Jurkat, Clone E6-1 (cell line): ENCODE measurements at regions not wholly inside any gene's neighbourhood (a gene's known extent, or its start where the extent isn't known, plus 50 kb on each side); places are given as distances from the start of the nearest gene placed in this dataset.
"Not testable (repeated sequence)": the region's sequence is repeated elsewhere in the genome, so short reads cannot be mapped to it uniquely, and the experiment has no call there.

ENCODE experiments used
- DNase-seq: peaks from one replicate; pipeline ENCODE4 v3.0.0-alpha.2; 2011; ENCODE audit warnings: low read depth, low spot score
- H3K4me3 ChIP-seq: 2 replicates; pipeline ENCODE4 v1.5.1; 2011; ENCODE audit warnings: mild to moderate bottlenecking, low read length, control low read depth, moderate library complexity

DNA sequence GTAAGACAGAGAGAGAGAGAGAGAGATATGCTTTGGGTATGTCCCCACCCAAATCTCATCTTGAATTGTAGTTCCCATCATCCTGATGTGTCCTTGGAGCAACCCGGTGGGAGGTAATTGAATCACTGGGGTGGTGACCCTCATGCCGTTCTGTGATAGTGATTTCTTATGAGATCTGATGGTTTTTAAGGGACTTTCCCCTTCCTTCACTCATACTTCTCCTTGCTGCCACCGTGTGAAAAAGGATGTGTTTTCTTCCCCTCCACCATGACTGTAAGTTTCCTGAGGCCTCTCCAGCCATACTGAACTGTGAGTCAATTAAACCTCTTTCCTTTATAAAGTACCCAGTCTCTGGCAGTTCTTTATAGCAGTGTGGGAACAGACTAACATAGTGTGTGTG, 60.3 kb downstream of the EOMES start:
- H3K4me3 ChIP-seq = no peak overlapping the region
- no peak for DNase-seq

DNA sequence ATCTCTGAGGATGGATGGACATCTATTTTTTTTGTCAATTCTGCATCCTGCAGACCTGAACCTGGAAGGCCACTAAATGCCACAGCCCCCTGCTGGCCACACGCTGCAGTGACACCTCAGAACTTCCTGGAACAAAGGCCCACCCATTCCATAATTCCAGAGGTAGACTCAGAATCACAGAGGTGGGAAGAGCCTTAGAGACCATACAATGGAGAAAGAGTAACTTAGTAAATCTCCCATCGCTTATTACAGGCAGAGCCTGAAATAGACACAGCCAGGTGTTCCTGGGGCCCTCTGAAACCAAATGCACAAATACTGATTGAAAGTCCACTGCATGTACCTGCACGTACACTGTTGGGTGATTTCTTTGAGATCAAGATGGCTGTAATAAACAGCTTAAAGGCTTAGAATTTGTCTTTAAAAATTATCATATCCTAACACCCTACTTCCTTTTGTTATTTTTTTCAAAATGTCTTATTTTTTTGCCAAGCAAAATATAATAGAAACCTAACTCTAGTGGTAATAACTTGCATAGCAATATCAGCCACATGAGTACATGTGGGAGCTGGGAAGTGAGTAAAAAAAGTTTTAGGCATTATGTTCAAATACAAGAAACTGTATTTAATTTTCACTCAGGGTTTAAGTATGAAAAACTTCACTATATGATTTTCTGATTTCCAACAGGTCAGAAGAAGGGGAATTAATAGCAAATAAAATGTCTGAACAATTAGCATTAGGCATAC, 62.7 kb downstream of the EOMES start:
- no peak for DNase-seq
- no peak overlapping the region for H3K4me3 ChIP-seq

DNA sequence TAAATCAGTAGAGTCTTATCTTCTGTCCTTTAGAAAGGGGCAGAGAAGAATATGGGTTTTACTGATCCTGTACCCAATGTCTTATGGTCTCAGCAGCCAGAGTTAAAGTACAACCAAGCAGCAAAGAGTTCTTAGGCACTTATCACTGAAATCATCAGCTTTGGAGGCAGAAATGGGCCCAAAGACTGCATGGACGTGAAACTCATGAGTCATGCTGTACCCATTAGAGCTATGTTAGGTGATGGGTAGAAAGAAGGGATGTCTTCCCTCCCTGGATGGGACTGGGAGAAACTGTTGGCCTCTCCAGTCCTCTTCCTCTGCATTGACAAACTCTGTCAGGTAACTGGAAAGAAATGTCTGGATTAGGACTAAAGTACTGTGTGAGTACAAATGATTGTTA, 63.4 kb downstream of the EOMES start:
- H3K4me3 ChIP-seq = no peak overlapping the region
- DNase-seq = no peak

DNA sequence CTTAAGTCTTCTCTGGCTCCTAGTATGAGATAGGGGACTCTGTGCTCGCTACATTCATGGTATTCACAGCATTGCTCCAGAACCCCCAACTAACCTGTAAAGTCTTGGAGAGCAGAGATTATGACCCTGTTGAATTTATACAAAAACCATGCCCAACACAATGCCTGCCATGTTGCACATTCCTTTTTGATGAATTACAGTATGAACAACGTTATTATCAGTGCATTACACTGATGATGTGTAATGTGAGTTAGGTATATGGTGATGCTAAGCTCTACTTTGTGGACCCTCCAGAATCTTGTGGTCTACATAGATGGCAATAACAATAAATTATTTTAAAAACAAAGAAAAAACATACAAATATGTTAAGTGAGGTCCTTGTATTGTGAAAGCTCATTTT, 64.3 kb downstream of the EOMES start:
- no peak overlapping the region for H3K4me3 ChIP-seq
- DNase-seq = no peak

DNA sequence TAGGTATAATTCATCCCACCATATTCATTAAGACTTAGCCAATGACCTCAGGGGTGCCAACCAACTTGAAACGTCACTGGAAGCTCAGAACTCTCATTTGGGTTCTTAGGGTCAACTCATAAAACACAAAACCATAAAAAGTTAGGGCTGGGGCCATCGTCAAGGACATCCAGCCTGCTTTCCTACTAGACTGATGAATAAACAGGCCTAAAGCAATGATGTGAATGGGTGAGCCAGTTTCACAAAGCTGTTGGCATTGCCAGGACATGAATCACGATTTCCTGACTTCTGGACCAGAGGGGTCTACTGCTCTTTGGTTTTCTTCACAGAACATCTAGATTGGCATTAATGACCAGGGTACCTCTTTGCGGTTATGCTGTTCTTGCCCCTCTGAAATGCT, 64.7 kb downstream of the EOMES start:
- H3K4me3 ChIP-seq = no peak overlapping the region
- DNase-seq = no peak

DNA sequence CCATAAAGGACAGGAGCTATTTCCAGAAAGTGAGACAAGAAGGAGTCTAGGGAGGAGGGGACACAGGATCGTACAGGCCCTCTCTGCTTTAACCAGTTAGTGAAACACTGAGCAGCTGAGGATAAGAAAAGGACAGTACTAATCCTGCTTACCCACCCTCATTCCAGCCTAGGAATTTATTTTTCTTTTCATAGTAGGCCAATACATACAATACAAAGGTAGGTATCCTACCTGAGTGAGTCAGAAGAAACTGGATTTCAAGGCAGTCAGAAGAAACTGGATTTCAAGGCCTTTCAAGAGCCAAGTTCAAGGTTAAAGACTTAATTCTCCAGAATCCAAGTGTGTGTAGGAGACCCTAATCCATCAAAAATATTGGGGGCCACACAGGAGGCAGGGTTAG, 65.3 kb downstream of the EOMES start:
- DNase-seq = no peak
- H3K4me3 ChIP-seq = no peak overlapping the region

DNA sequence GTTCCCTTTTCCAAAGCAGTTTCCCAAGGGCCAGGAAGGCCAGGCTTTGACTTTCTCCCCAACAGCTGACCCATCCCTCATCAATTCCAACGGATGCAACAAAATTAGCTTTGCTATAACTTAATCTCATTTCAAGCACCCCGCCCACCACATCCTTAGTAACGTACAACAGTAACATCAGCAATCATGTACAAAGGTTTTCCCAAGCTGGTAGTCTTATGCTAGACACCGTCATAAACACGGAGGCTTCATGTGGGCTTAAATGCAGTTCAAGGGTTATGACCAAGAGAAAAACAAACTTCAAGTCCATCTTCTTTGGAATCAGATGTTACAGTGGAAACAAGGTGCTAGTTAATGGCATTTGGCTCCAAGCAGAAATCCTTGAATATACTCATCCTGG, 66.6 kb downstream of the EOMES start:
- H3K4me3 ChIP-seq = no peak overlapping the region
- DNase-seq = no peak

DNA sequence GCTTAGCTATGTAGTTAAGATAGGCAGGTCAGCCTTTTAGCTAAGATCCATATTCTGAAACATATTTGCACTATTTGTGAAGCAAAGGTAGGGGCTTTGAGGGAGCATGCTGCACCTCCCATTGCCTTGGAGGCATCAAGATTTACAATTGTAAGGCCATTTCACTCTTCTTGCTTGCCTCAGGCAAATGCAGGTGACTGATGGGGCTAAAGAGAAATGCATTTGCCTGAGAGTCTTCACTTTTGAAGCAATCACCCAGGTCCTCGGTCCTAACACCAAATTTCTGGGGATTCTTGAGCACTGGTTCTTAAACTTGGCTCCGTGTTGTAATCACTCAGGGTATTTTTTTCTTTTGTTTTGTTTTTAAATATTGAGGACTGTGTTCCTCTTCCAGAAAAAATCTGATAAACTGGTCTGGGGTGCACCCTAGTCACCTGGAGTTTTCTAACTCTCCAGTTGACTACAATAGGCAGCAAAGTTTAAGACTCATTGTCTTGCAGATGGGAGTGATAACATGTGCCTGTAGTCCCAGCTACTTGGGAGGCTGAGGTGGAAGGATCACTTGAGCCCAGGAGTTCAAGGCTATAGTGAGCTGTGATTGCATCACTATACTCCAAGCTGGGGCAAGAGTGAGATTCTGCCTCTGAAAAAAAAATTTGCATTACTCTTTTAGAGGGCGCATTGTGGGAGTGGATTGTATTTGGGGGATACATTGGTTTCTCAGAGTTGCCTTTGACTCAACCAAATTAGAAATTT, 68.1 kb downstream of the EOMES start:
- DNase-seq = no peak
- no peak overlapping the region for H3K4me3 ChIP-seq

DNA sequence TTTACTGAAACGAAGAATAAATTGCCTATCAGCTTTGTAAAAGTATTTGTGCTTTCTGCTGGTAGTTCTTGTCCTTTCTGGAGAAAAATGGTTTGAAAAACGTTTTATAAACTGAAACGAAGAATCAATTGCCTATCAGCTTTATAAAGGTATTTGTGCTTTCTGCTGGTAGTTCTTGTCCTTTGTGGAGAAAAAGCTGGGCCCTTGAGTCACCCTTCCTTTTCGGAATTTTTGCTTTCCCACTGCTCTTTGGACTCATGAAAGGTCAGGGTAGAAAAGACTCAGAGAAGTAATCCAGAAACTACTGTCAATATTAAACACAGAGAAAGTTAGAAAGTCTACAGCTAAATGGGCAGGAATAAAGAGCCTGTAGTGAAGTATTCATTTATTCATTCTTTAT, 72.8 kb downstream of the EOMES start:
- DNase-seq = no peak
- no peak overlapping the region for H3K4me3 ChIP-seq

DNA sequence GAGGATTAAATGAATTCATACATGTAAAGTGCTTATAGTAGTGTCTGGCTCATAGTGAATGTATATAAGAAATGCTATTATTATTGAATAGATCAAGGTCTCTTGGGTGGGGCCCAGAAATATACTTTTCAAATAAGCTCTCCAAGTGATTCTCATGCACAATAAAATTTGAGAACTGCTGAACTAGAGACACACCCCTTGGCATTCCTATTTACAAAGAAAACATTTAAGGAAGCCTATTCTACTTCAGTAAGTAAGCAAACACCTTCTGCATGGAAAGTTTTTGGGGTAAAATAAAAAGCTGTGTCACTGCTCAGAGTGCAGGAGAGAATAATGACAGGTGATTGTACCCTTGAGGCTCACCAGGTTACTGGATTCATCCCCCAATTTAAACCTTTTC, 75.2 kb downstream of the EOMES start:
- no peak for DNase-seq

DNA sequence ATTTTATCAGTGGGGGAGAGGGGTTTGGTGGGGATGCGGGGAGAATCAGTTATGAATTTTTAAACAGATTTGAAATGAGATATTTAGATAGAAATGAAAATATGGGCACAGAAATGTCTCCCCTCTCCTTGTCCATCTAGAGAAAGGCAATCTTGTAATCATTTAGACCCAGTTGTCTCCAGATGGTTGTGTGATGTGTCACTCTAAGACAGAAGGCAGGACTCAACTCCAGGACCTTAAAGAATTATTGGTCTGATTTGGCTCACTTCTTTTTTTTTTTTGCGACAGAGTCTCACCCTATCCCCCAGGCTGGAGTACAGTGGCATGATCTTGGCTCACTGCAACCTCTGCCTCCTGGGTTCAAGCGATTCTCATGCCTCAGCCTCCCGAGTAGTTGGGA, 77.2 kb downstream of the EOMES start:
- no peak overlapping the region for H3K4me3 ChIP-seq
- no peak for DNase-seq

More for the DNA sequence above, 75.2 kb downstream of the EOMES start:
- no peak overlapping the region for H3K4me3 ChIP-seq

DNA sequence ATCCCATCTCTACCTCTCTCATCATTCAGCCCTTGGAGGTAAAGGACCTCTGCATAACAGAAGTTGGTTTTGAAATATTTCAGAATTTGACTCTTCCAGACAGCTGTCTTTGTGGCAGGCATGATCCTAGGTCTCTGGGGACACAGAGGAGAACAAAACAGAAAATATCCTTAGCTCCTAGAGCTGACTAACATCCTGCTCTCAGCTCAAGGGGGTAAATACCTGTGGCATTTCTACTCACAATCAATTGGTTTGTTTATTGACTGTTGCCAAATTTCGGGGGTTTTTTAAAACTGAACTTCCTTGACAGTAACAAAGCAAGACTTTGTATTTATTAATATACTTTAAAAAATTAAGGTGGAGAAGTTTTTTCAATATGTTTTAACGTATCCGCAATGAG, 78.8 kb downstream of the EOMES start:
- DNase-seq = no peak
- no peak overlapping the region for H3K4me3 ChIP-seq

DNA sequence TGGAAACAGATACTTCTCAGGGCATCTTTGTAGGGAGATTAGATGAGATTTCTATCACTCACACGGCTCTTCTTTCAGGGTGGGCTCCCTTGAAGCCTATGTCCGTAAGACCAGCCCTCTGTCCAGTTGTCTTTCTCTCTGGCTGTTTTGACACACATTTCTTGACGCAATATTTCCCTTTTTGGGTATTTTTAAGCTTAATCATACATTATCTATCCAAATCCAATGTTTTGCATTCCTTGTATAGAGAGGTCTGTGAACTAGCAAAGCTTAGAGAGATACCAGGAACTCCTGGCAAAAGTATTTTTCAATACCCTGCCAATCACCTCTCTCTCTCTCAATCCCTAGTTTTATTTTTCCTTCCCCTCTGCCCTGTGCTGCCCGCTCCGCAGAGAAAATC, 79.3 kb downstream of the EOMES start:
- H3K4me3 ChIP-seq = no peak overlapping the region
- no peak for DNase-seq

DNA sequence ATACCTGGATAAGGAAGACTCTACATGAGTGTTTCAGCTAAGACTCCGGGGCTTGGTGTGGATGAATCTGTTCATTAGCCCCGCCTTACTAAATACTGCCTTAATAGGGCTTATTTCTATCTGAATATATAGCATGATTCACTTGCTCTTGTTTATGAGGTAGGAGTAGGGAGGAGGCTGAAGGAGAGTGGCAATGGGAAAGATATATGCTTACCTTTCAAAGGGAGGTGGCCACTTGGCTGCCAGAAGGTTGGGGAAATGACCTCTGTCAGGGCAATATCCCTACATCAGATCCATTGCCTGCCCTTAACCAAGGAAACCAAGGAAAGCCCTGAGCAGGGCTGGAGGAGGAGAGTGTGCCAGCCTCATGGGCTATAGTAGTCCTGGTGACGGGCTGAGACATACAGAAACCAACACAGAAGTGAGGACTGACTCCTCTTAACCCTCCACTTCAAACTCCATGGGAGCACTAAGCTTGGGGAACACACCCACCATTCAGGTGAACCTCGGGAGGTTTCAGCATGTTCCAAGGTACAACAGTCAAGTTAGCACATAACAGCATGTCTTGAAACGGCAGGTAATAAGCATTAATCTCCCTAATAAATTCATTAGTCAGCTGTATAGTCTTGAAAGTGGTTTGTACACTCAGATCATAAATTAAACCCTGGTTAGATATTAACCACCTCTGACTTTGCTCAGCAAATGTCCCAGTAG, 80.1 kb downstream of the EOMES start:
- H3K4me3 ChIP-seq = no peak overlapping the region
- no peak for DNase-seq

DNA sequence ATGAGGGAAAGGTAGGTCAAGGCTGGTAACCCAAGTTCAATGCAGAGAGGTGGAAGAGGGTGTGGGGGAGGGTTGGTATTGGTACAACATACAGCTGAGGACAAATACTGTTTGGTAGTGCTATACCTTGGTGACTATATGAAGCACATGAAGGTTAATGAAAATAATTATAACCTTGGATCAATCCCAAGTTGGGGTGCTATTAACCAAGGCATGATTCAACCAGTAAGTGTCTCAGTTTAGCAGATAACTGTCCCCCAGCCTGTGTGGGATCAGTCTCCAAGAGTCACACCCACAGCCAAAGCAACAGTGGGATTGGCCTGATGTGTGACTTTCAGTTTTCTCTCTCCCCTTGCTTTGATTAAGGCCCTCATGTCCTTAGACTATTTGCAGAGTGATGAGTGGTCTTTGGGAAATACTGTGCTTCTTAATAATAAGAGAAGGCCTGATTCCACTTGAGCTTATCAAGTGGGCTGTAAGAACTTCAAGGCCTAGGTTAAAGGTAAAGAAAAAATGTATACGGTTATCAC, 80.8 kb downstream of the EOMES start:
- DNase-seq = no peak
- H3K4me3 ChIP-seq = no peak overlapping the region

DNA sequence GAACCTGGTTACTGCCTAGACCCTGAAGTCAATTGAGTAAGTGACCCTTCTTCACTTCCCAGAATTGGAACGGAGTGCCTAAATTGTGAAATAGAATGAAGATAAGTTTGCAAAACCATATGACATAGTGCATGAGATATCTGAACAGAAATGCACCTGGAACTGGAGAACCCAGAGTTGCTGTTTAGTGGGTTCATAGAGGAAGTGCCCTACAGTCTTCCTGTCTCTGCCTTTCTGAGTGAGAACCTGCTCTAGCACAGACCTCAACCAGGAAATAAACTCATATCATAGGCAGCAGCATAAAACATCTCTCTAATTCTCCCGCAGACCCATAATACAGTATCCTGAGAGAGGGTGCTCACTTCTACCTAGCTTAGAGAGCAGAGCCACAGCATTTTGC, 82.9 kb downstream of the EOMES start:
- H3K4me3 ChIP-seq = no peak overlapping the region
- DNase-seq = peak; percentile 68

DNA sequence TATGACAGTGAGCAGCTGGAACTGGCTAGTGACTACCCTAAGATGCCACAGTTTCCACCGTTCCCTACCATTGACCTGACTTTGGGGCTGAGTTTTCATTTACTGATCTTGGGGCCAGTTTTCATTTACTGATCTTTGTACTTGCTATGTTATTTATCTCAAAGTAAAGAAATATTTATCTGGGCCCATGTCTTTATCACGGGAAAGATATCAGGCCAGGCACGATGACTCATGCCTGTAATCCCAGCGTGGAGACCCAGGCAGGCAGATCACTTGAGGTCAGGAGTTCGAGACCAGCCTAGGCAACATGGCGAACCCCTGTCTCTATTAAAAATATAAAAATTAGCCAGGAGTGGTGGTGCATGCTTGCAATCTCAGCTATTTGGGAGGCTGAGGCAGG, 83.5 kb downstream of the EOMES start:
- DNase-seq = no peak
- no peak overlapping the region for H3K4me3 ChIP-seq

DNA sequence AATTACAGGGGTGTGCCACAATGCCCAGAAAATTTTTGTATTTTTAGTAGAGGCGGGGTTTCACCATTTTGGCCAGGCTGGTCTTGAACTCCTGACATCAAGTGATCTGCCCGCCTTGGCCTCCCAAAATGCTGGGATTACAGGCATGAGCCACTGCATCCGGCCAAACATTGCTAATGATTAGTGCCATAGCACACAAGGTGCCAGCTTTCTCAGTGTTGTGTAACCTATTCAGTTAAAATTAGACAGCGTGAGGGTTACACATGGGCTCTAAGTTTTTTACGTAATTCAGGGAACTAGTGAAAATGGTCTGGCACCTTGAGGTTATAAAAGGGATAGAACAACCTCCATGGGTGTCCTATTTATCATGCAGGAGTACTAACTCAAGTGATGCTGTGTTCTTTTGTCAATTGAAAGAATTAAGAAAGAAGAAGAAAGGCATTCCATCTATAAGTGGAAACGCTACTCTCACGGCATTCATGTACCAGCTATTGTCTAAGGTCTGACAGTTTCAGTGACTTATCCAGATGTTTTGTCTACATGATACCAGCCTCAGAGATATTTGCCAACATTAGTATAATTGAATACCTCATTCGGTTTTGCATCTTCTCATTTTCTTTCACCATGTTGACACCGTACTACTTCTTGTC, 84.7 kb downstream of the EOMES start:
- no peak for DNase-seq
- no peak overlapping the region for H3K4me3 ChIP-seq

DNA sequence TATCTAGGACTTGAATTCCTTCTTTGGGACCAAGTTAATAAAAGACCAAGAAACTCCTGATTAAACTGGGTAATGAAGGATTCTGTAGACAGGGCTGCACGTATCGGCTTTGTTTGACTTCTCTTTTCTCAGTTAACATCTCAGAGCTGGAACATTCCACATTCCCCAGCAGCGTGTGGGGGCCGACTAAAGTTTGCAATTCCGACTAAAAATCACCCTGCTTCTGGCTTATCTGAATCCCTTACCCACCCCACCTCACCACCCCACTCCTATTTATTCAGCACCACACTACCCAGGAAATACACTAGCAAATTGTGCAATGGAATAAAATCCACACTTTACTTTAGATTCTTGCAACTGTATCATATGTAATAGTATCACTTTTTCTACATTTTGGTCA, 87.1 kb downstream of the EOMES start:
- H3K4me3 ChIP-seq, DNase-seq: not testable (repeated sequence)

DNA sequence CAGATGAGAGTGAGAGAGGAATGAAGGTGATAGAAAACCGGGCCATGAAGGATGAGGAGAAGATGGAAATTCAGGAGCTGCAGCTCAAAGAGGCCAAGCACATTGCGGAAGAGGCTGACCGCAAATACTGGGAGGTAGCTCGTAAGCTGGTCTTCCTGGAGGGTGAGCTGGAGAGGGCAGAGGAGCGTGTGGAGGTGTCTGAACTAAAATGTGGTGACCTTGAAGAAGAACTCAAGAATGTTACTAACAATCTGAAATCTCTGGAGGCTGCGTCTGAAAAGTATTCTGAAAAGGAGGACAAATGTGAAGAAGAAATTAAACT, 88.9 kb downstream of the EOMES start:
- DNase-seq = no peak

More for the DNA sequence above, 88.9 kb downstream of the EOMES start:
- H3K4me3 ChIP-seq = no peak overlapping the region
